Liver (tissue), 8 donors: ENCODE measurements at regions not wholly inside any gene's neighbourhood (a gene's known extent, or its start where the extent isn't known, plus 50 kb on each side); places are given as distances from the start of the nearest gene placed in this dataset.

Source experiments
- DNase-seq: peaks from one replicate; pipeline ENCODE4 v3.0.0-alpha.2; 2017; ENCODE audit warnings: low spot score
- H3K27ac ChIP-seq, 2 donors: one replicate each; pipeline ENCODE4 v1.7.0; 2013; ENCODE audit warnings: inconsistent platforms in 2 of 2, low read length in 2 of 2, control low read depth in 1 of 2, low read depth in 1 of 2, mild to moderate bottlenecking in 1 of 2
- H3K27me3 ChIP-seq, 4 donors: one replicate each; pipeline versions ENCODE4 v1.6.1 to v1.7.0; 2013; ENCODE audit warnings: low read length in 3 of 4, inconsistent platforms in 1 of 4, mild to moderate bottlenecking in 1 of 4, moderate library complexity in 1 of 4; ENCODE audit not compliant: control insufficient read depth in 4 of 4, insufficient read depth in 4 of 4
- H3K36me3 ChIP-seq, 4 donors: one replicate each; pipeline versions ENCODE4 v1.6.1 to v1.7.0; 2013; ENCODE audit warnings: low read length in 3 of 4, mild to moderate bottlenecking in 3 of 4, low read depth in 1 of 4, moderate library complexity in 1 of 4; ENCODE audit not compliant: control insufficient read depth in 4 of 4, insufficient read depth in 3 of 4
- H3K4me1 ChIP-seq, 4 donors: one replicate each; pipeline versions ENCODE4 v1.6.1 to v1.7.0; 2013; ENCODE audit warnings: low read length in 3 of 4, mild to moderate bottlenecking in 3 of 4, moderate library complexity in 1 of 4; ENCODE audit not compliant: control insufficient read depth in 4 of 4, insufficient read depth in 4 of 4
- H3K4me3 ChIP-seq, 3 donors: one replicate each; pipeline versions ENCODE4 v1.6.1 to v1.7.0; 2013; ENCODE audit warnings: low read length in 3 of 3, control low read depth in 1 of 3, low read depth in 1 of 3, mild to moderate bottlenecking in 1 of 3
- H3K9ac ChIP-seq, 2 donors: one replicate each; pipeline ENCODE4 v1.7.0; 2013; ENCODE audit warnings: low read length in 2 of 2, mild to moderate bottlenecking in 2 of 2, moderate library complexity in 2 of 2, control low read depth in 1 of 2, low read depth in 1 of 2
- H3K9me3 ChIP-seq, 4 donors: one replicate each; pipeline versions ENCODE4 v1.6.1 to v1.7.0; 2013; ENCODE audit warnings: low read length in 3 of 4; ENCODE audit not compliant: control insufficient read depth in 4 of 4
- ATF3 ChIP-seq: IDR thresholded peaks from 2 replicates; pipeline ENCODE4 v1.6.1; 2016; ENCODE audit warnings: antibody characterized with exemption
- EGR1 ChIP-seq, 2 donors: IDR thresholded peaks; 2 replicates each; pipeline ENCODE4 v1.6.1; 2016 to 2018; ENCODE audit warnings: antibody characterized with exemption in 2 of 2, low read depth in 2 of 2
- FOXA1 ChIP-seq: IDR thresholded peaks from 2 replicates; pipeline ENCODE4 v1.6.1; 2016; ENCODE audit warnings: antibody characterized with exemption
- FOXA2 ChIP-seq: IDR thresholded peaks from 2 replicates; pipeline ENCODE4 v1.6.1; 2016; ENCODE audit warnings: antibody characterized with exemption
- GABPA ChIP-seq, 2 donors: IDR thresholded peaks in 1 of 2; conservative IDR thresholded peaks in 1 of 2; 2 replicates each; pipeline ENCODE4 v1.6.1; 2016; ENCODE audit warnings: antibody characterized with exemption in 2 of 2, mild to moderate bottlenecking in 1 of 2, moderate library complexity in 1 of 2
- HNF4A ChIP-seq, 2 donors: conservative IDR thresholded peaks; 2 replicates each; pipeline ENCODE4 v1.6.1; 2016; ENCODE audit warnings: antibody characterized with exemption in 2 of 2, mild to moderate bottlenecking in 2 of 2
- HNF4G ChIP-seq: IDR thresholded peaks from 2 replicates; pipeline ENCODE4 v1.6.1; 2016; ENCODE audit warnings: antibody characterized with exemption
- JUND ChIP-seq, 2 donors: IDR thresholded peaks; 2 replicates each; pipeline ENCODE4 v1.6.1; 2016; ENCODE audit warnings: antibody characterized with exemption in 2 of 2
- MAX ChIP-seq: IDR thresholded peaks from 2 replicates; pipeline ENCODE4 v1.6.1; 2016; ENCODE audit warnings: antibody characterized with exemption
- NR2F2 ChIP-seq: IDR thresholded peaks from 2 replicates; pipeline ENCODE4 v1.6.1; 2016; ENCODE audit warnings: antibody characterized with exemption
- RAD21 ChIP-seq, 2 donors: IDR thresholded peaks; 2 replicates each; pipeline ENCODE4 v1.6.1; 2016; ENCODE audit warnings: antibody characterized with exemption in 2 of 2, mild to moderate bottlenecking in 2 of 2
- RXRA ChIP-seq, 2 donors: IDR thresholded peaks; 2 replicates each; pipeline ENCODE4 v1.6.1; 2017 to 2018; ENCODE audit warnings: antibody characterized with exemption in 2 of 2, mild to moderate bottlenecking in 1 of 2
- SP1 ChIP-seq: IDR thresholded peaks from 2 replicates; pipeline ENCODE4 v1.6.1; 2018; ENCODE audit warnings: antibody characterized with exemption, mild to moderate bottlenecking
- TAF1 ChIP-seq: conservative IDR thresholded peaks from 2 replicates; pipeline ENCODE4 v1.6.1; 2016; ENCODE audit warnings: antibody characterized with exemption, mild to moderate bottlenecking
- YY1 ChIP-seq: IDR thresholded peaks from 2 replicates; pipeline ENCODE4 v1.6.1; 2016; ENCODE audit warnings: antibody characterized with exemption, mild to moderate bottlenecking
- WGBS: extraction: QIAGEN DNeasy Blood & Tissue Kit; methylation state at CpG from one replicate; pipeline ENCODE4 v1.1.7; 2013; 5-methylcytosine and 5-hydroxymethylcytosine counted together
- TF ChIP-seq, protein P1 (sequence below): fragments of 150-350 bp; IDR thresholded peaks from 2 replicates; pipeline ENCODE4 v1.5.1; 2017; ENCODE audit warnings: improper control_type of control experiment, low read depth, low read length; ENCODE audit not compliant: missing input control
- TF ChIP-seq, protein P2 (sequence below): IDR thresholded peaks from 2 replicates; pipeline ENCODE4 v1.6.1; 2016; ENCODE audit warnings: antibody characterized with exemption, mild to moderate bottlenecking
- TF ChIP-seq, protein P3 (sequence below): IDR thresholded peaks from 2 replicates; pipeline ENCODE4 v1.6.1; 2016; ENCODE audit warnings: antibody characterized with exemption
- donor health status: healthy.
- donor health status: healthy.
- donor health status: healthy.
- donor health status: healthy.
- donor health status: healthy.

- no peak overlapping the region for H3K27ac ChIP-seq
- 78% methylated on average over 6 of the region's 6 CpGs for WGBS
These were observed 178.4 kb downstream of the ARRDC4 start for GRCh38 chr15:98138910-98139309.

GRCh38 chr15:98139337-98139736 lies 178.8 kb downstream of the ARRDC4 start:
- no peaks in the 10 kb centered on the region for H3K36me3 ChIP-seq
- H3K4me1 ChIP-seq = no peaks in the 10 kb centered on the region
- TF ChIP-seq TAF1 (no peak), EGR1 (IDR thresholded peaks at IDR 0.05; ENCODE audit: low read depth in 2 of 2) (no peak), FOXA2 (no peak), GABPA (IDR thresholded peaks at IDR 0.05 in 1 of 2, conservative IDR thresholded peaks at IDR 0.05 in 1 of 2) (no peak), RAD21 (IDR thresholded peaks at IDR 0.05) (no peak), NR2F2 (no peak), JUND (IDR thresholded peaks at IDR 0.05) (no peak), FOXA1 (no peak), YY1 (no peak), HNF4A (conservative IDR thresholded peaks at IDR 0.05) (no peak), RXRA (IDR thresholded peaks at IDR 0.05) (no peak), MAX (no peak), HNF4G (no peak), SP1 (no peak), ATF3 (no peak)
- TF ChIP-seq, protein P1, sequence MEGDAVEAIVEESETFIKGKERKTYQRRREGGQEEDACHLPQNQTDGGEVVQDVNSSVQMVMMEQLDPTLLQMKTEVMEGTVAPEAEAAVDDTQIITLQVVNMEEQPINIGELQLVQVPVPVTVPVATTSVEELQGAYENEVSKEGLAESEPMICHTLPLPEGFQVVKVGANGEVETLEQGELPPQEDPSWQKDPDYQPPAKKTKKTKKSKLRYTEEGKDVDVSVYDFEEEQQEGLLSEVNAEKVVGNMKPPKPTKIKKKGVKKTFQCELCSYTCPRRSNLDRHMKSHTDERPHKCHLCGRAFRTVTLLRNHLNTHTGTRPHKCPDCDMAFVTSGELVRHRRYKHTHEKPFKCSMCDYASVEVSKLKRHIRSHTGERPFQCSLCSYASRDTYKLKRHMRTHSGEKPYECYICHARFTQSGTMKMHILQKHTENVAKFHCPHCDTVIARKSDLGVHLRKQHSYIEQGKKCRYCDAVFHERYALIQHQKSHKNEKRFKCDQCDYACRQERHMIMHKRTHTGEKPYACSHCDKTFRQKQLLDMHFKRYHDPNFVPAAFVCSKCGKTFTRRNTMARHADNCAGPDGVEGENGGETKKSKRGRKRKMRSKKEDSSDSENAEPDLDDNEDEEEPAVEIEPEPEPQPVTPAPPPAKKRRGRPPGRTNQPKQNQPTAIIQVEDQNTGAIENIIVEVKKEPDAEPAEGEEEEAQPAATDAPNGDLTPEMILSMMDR = no peak
- TF ChIP-seq, protein P2, sequence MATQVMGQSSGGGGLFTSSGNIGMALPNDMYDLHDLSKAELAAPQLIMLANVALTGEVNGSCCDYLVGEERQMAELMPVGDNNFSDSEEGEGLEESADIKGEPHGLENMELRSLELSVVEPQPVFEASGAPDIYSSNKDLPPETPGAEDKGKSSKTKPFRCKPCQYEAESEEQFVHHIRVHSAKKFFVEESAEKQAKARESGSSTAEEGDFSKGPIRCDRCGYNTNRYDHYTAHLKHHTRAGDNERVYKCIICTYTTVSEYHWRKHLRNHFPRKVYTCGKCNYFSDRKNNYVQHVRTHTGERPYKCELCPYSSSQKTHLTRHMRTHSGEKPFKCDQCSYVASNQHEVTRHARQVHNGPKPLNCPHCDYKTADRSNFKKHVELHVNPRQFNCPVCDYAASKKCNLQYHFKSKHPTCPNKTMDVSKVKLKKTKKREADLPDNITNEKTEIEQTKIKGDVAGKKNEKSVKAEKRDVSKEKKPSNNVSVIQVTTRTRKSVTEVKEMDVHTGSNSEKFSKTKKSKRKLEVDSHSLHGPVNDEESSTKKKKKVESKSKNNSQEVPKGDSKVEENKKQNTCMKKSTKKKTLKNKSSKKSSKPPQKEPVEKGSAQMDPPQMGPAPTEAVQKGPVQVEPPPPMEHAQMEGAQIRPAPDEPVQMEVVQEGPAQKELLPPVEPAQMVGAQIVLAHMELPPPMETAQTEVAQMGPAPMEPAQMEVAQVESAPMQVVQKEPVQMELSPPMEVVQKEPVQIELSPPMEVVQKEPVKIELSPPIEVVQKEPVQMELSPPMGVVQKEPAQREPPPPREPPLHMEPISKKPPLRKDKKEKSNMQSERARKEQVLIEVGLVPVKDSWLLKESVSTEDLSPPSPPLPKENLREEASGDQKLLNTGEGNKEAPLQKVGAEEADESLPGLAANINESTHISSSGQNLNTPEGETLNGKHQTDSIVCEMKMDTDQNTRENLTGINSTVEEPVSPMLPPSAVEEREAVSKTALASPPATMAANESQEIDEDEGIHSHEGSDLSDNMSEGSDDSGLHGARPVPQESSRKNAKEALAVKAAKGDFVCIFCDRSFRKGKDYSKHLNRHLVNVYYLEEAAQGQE = no peak
- TF ChIP-seq, protein P3, sequence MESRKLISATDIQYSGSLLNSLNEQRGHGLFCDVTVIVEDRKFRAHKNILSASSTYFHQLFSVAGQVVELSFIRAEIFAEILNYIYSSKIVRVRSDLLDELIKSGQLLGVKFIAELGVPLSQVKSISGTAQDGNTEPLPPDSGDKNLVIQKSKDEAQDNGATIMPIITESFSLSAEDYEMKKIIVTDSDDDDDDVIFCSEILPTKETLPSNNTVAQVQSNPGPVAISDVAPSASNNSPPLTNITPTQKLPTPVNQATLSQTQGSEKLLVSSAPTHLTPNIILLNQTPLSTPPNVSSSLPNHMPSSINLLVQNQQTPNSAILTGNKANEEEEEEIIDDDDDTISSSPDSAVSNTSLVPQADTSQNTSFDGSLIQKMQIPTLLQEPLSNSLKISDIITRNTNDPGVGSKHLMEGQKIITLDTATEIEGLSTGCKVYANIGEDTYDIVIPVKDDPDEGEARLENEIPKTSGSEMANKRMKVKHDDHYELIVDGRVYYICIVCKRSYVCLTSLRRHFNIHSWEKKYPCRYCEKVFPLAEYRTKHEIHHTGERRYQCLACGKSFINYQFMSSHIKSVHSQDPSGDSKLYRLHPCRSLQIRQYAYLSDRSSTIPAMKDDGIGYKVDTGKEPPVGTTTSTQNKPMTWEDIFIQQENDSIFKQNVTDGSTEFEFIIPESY = no peak
- H3K27ac ChIP-seq = no peak overlapping the region
- no peak overlapping the region for H3K4me3 ChIP-seq
- H3K9ac ChIP-seq = no peak overlapping the region
- no peaks in the 10 kb centered on the region for H3K27me3 ChIP-seq
- DNase-seq = no peak
- H3K9me3 ChIP-seq = no peaks in the 10 kb centered on the region
- 80% methylated on average over 4 of the region's 4 CpGs for WGBS

More at GRCh38 chr15:98138910-98139309, 178.4 kb downstream of the ARRDC4 start:
- H3K36me3 ChIP-seq = no peaks in the 10 kb centered on the region
- DNase-seq = no peak
- TF ChIP-seq SP1 = no peak
- no peak overlapping the region for H3K4me3 ChIP-seq
- H3K9ac ChIP-seq = no peak overlapping the region
- no peaks in the 10 kb centered on the region for H3K27me3 ChIP-seq
- no peaks in the 10 kb centered on the region for H3K4me1 ChIP-seq
- H3K9me3 ChIP-seq = no peaks in the 10 kb centered on the region
